IMR-90 (cell line): ENCODE measurements at regions not wholly inside any gene's neighbourhood (a gene's known extent, or its start where the extent isn't known, plus 50 kb on each side); places are given as distances from the start of the nearest gene placed in this dataset.

Experiments used
- CTCF ChIP-seq: conservative IDR thresholded peaks from 2 replicates; pipeline ENCODE4 v1.5.1; 2012; ENCODE audit warnings: mild to moderate bottlenecking, low read depth, low read length, improper control_type of control experiment
- POLR2A ChIP-seq: IDR thresholded peaks from 2 replicates; pipeline ENCODE4 v1.6.1; 2012; ENCODE audit warnings: mild to moderate bottlenecking, low read depth, low read length

DNA sequence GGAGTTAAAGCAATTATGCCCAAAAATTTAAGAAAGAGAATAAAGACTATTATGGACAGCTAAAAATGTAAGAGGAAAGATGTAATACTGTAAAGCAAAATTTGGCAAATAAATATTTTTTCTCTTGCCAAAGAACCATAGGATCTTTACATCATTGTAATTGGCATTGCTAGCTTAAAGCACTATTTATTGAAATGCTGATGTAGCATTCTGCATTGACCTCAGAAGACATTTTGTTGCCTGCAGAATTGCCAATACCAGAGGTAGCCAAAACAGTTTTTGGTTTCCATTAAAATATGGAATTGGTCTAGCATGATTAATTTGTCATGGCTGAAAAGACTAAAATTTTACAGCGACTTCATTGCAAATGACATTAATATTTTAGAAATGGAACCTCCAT, 191.5 kb upstream of the CHODL start:
- TF ChIP-seq POLR2A (no peak), CTCF (no peak)
